ENCODE measurements at regions not wholly inside any gene's neighbourhood (a gene's known extent, or its start where the extent isn't known, plus 50 kb on each side); places are given as distances from the start of the nearest gene placed in this dataset.
A peak's percentile ranks its signal among the peaks of the same experiment; 100 is the strongest.

GRCh38 chr11:126121296-126121695, 58.6 kb upstream of the CDON start:
- H3K27me3 ChIP-seq (ENCODE audit: insufficient read depth, low read length) = peaks cover 5% of the 10 kb centered on the region
- H3K4me1 ChIP-seq (ENCODE audit: insufficient read depth, low read length) = no peaks in the 10 kb centered on the region
- no peak for TF ChIP-seq CTCF (IDR thresholded peaks at IDR 0.05; ENCODE audit: extremely low read depth, low read depth, low read length)

GRCh38 chr11:126118806-126119205, 56.1 kb upstream of the CDON start:
- Histone ChIP-seq H2AFZ (ENCODE audit: low read length) (no peak overlapping the region), H3K4me2 (ENCODE audit: insufficient read depth, low read length) (no peak overlapping the region), H3K4me1 (ENCODE audit: insufficient read depth, low read length) (peaks cover 24% of the 10 kb centered on the region), H3K9me3 (ENCODE audit: low read depth, low read length) (no peaks in the 10 kb centered on the region), H3K27ac (ENCODE audit: low read depth, low read length) (no peak overlapping the region), H3K27me3 (ENCODE audit: insufficient read depth, low read length) (peaks cover 5% of the 10 kb centered on the region), H3K79me2 (ENCODE audit: insufficient read depth, low read length) (no peaks in the 10 kb centered on the region), H3K36me3 (ENCODE audit: insufficient read depth, low read length) (no peaks in the 10 kb centered on the region), H4K20me1 (ENCODE audit: insufficient read depth, low read length) (no peaks in the 10 kb centered on the region), H3K4me3 (ENCODE audit: insufficient read depth, low read length) (no peak overlapping the region)
- TF ChIP-seq CTCF (IDR thresholded peaks at IDR 0.05; ENCODE audit: extremely low read depth, low read depth, low read length) = no peak
- DNase-seq (ENCODE audit: insufficient read length, low spot score, missing footprints) = no peak

More at GRCh38 chr11:126121296-126121695, 58.6 kb upstream of the CDON start:
- no peak overlapping the region for H3K27ac ChIP-seq (ENCODE audit: low read depth, low read length)
- no peaks in the 10 kb centered on the region for H3K36me3 ChIP-seq (ENCODE audit: insufficient read depth, low read length)
- no peak for DNase-seq (ENCODE audit: insufficient read length, low spot score, missing footprints)
- H3K79me2 ChIP-seq (ENCODE audit: insufficient read depth, low read length) = no peaks in the 10 kb centered on the region
- no peak overlapping the region for H3K4me3 ChIP-seq (ENCODE audit: insufficient read depth, low read length)
- no peak overlapping the region for H3K4me2 ChIP-seq (ENCODE audit: insufficient read depth, low read length)
- H2AFZ ChIP-seq (ENCODE audit: low read length) = no peak overlapping the region
- H4K20me1 ChIP-seq (ENCODE audit: insufficient read depth, low read length) = no peaks in the 10 kb centered on the region
- H3K9me3 ChIP-seq (ENCODE audit: low read depth, low read length) = no peaks in the 10 kb centered on the region

- H3K79me2 ChIP-seq (ENCODE audit: insufficient read depth, low read length) = no peaks in the 10 kb centered on the region
- peak; percentile 97 for DNase-seq (ENCODE audit: insufficient read length, low spot score, missing footprints)
- H3K27ac ChIP-seq (ENCODE audit: low read depth, low read length) = peak overlapping the region; percentile 98
- H2AFZ ChIP-seq (ENCODE audit: low read length) = peak overlapping the region; percentile 87
- H3K4me3 ChIP-seq (ENCODE audit: insufficient read depth, low read length) = no peak overlapping the region
- H3K36me3 ChIP-seq (ENCODE audit: insufficient read depth, low read length) = no peaks in the 10 kb centered on the region
- H3K27me3 ChIP-seq (ENCODE audit: insufficient read depth, low read length) = no peaks in the 10 kb centered on the region
- no peaks in the 10 kb centered on the region for H4K20me1 ChIP-seq (ENCODE audit: insufficient read depth, low read length)
- H3K4me1 ChIP-seq (ENCODE audit: insufficient read depth, low read length) = peaks cover 34% of the 10 kb centered on the region
- peak overlapping the region; percentile 45 for H3K4me2 ChIP-seq (ENCODE audit: insufficient read depth, low read length)
- TF ChIP-seq CTCF (IDR thresholded peaks at IDR 0.05; ENCODE audit: extremely low read depth, low read depth, low read length) = peak; percentile 25
- no peaks in the 10 kb centered on the region for H3K9me3 ChIP-seq (ENCODE audit: low read depth, low read length)
These were observed 53.2 kb upstream of the CDON start for GRCh38 chr11:126115816-126116331.

GRCh38 chr11:126115127-126115495, 52.4 kb upstream of the CDON start:
- peaks cover 42% of the 10 kb centered on the region for H3K4me1 ChIP-seq (ENCODE audit: insufficient read depth, low read length)
- H2AFZ ChIP-seq (ENCODE audit: low read length) = peak overlapping the region; percentile 87
- peak overlapping the region; percentile 98 for H3K27ac ChIP-seq (ENCODE audit: low read depth, low read length)

More at GRCh38 chr11:126115127-126115495, 52.4 kb upstream of the CDON start:
- no peaks in the 10 kb centered on the region for H3K79me2 ChIP-seq (ENCODE audit: insufficient read depth, low read length)
- no peak overlapping the region for H3K4me2 ChIP-seq (ENCODE audit: insufficient read depth, low read length)
- H3K9me3 ChIP-seq (ENCODE audit: low read depth, low read length) = no peaks in the 10 kb centered on the region
- DNase-seq (ENCODE audit: insufficient read length, low spot score, missing footprints) = no peak
- H3K27me3 ChIP-seq (ENCODE audit: insufficient read depth, low read length) = no peaks in the 10 kb centered on the region
- H4K20me1 ChIP-seq (ENCODE audit: insufficient read depth, low read length) = no peaks in the 10 kb centered on the region
- no peaks in the 10 kb centered on the region for H3K36me3 ChIP-seq (ENCODE audit: insufficient read depth, low read length)
- no peak overlapping the region for H3K4me3 ChIP-seq (ENCODE audit: insufficient read depth, low read length)
- TF ChIP-seq CTCF (IDR thresholded peaks at IDR 0.05; ENCODE audit: extremely low read depth, low read depth, low read length) = no peak

Data from osteoblast (primary cell).